ENCODE measurements at regions not wholly inside any gene's neighbourhood (a gene's known extent, or its start where the extent isn't known, plus 50 kb on each side); places are given as distances from the start of the nearest gene placed in this dataset.

DNA sequence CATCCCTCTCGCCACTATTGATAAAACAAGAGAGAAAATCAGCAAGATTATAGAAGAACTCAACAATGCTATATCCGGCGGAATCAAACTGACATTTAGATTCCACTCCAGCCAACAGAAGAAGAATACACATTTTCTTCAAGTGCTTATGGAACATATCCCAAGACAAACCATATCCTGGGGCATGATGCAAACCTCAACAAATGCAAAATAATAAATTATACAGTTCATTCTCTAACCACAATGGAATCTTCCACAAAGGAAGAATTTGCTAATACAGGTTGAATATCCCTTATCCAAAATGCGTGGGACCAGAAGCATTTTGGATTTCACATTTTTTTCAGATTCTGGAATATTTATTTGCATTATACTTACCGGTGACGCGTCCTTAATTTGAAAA, 51.4 kb upstream of the YPEL5 start:
- peaks cover 0 to 14% (median 6%) of the 10 kb centered on the region in 3 donors for H3K27me3 ChIP-seq
- in situ Hi-C loops (cut with MboI; ENCODE audit: low sequenced_read_pairs in 4 of 4) (no loop called here), intact Hi-C loops (cut with DNase I; ENCODE audit: low total_unique reads) (no loop called here)
- H3K4me3 ChIP-seq = no peak overlapping the region
- H3K4me1 ChIP-seq = no peaks in the 10 kb centered on the region
- H3K36me3 ChIP-seq = no peaks in the 10 kb centered on the region
- ATAC-seq (no peak), DNase-seq (no peak)
- no peaks in the 10 kb centered on the region for H3K9me3 ChIP-seq
- TF ChIP-seq, protein P1, sequence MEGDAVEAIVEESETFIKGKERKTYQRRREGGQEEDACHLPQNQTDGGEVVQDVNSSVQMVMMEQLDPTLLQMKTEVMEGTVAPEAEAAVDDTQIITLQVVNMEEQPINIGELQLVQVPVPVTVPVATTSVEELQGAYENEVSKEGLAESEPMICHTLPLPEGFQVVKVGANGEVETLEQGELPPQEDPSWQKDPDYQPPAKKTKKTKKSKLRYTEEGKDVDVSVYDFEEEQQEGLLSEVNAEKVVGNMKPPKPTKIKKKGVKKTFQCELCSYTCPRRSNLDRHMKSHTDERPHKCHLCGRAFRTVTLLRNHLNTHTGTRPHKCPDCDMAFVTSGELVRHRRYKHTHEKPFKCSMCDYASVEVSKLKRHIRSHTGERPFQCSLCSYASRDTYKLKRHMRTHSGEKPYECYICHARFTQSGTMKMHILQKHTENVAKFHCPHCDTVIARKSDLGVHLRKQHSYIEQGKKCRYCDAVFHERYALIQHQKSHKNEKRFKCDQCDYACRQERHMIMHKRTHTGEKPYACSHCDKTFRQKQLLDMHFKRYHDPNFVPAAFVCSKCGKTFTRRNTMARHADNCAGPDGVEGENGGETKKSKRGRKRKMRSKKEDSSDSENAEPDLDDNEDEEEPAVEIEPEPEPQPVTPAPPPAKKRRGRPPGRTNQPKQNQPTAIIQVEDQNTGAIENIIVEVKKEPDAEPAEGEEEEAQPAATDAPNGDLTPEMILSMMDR (IDR thresholded peaks at IDR 0.05 in 4 of 5, conservative IDR thresholded peaks at IDR 0.05 in 1 of 5) = no peak
- no peak for TF ChIP-seq POLR2A (IDR thresholded peaks at IDR 0.05)
- no peak overlapping the region for H3K27ac ChIP-seq

DNA sequence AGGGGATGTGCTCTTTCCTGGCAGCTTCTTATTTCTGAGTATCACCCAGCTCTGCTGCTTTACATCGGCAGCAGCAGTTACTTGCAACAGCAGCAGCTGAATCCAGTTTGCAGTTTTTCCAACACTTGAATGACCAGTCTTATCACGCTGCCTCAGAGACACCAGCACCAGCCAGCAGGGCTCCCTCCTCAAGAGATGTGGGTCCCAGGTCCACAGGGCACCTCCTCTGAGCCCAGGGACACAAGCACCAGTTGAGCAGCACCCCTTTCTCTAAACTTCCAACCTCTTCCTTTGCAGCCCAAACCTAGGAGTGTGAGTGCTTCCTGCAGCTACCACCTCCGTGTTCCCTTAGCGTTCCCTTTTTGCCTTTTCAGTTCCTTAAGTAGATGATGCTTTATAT, 50.4 kb upstream of the YPEL5 start:
- H3K27ac ChIP-seq = no peak overlapping the region
- ATAC-seq (no peak), DNase-seq (no peak)
- peaks cover 0 to 14% (median 4%) of the 10 kb centered on the region in 3 donors for H3K27me3 ChIP-seq
- no peaks in the 10 kb centered on the region for H3K9me3 ChIP-seq
- TF ChIP-seq POLR2A (IDR thresholded peaks at IDR 0.05) = no peak
- TF ChIP-seq, protein P1 (IDR thresholded peaks at IDR 0.05 in 4 of 5, conservative IDR thresholded peaks at IDR 0.05 in 1 of 5) = no peak
- intact Hi-C loops (cut with DNase I; ENCODE audit: low total_unique reads) (no loop called here), in situ Hi-C loops (cut with MboI; ENCODE audit: low sequenced_read_pairs in 4 of 4) (no loop called here)
- H3K36me3 ChIP-seq = no peaks in the 10 kb centered on the region
- no peak overlapping the region for H3K4me3 ChIP-seq
- no peaks in the 10 kb centered on the region for H3K4me1 ChIP-seq
